ENCODE measurements at regions not wholly inside any gene's neighbourhood (a gene's known extent, or its start where the extent isn't known, plus 50 kb on each side); places are given as distances from the start of the nearest gene placed in this dataset.
"Not testable (repeated sequence)": the region's sequence is repeated elsewhere in the genome, so short reads cannot be mapped to it uniquely, and the experiment has no call there.

GRCh38 chr21:31456201-31456600 lies 112.1 kb upstream of the TIAM1 start:
- no peak for DNase-seq (ENCODE audit: low read depth)

GRCh38 chr21:31455506-31455905 lies 111.4 kb upstream of the TIAM1 start:
- DNase-seq (ENCODE audit: low read depth), result no peak

DNA sequence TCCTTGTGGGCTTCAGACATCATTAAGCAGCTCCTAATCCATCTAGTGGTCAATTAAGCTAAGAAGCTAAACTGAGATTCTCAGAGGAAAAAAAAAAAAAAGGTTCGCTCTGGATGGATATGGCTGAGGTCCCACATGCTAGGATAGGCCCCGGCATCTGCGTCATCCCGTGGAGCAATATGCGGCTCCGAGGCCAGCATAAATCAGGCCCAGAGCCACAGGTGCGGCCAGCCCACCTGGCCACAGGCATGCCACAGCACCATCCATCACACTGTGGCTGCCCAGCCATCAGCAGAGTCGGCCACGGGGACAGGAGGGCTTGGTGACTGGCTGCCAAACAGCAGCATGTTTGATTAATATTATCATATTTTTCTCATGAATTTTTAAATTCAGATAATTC lies 106.9 kb upstream of the TIAM1 start:
- no peak for DNase-seq (ENCODE audit: low read depth)

GRCh38 chr21:31449921-31450535 lies 106.0 kb upstream of the TIAM1 start:
- no peak for DNase-seq (ENCODE audit: low read depth)

- no peak for DNase-seq (ENCODE audit: low read depth)
Observed at GRCh38 chr21:31448496-31448895, 104.4 kb upstream of the TIAM1 start.

- DNase-seq (ENCODE audit: low read depth), result no peak
Observed at GRCh38 chr21:31447505-31447904, 103.4 kb upstream of the TIAM1 start.

DNA sequence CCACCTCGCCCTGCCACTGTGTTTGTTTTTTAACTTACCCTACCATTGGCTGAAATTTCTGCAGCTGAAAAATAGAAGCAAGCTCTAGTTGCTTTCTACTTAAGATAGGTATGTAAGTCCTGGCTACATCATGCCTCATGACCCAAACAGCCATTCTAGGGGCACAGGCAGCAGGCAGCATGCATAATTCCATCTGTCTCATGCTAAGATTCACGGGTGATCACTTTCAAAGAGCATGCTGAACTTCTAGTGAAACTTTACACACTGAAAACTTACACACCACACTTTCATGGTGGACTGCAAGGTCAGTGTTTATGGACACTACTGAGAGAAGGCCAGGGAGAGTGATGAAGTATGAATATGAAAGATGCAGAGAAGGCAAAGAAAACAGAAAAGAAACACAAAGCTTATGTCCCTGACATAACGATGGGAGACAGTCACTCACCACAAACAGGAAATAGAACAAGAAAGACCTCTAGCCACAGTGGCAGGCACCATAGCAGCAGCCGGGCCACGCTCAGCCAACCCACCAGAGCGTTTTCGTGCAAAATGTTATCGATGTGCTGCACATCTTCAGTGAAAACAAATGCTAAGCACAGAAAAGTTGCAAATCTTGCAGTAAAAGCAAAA lies 102.3 kb upstream of the TIAM1 start:
- no peak for DNase-seq (ENCODE audit: low read depth)

- DNase-seq (ENCODE audit: low read depth), result no peak
Observed at GRCh38 chr21:31445137-31445536, 101.1 kb upstream of the TIAM1 start.

- no peak for DNase-seq (ENCODE audit: low read depth)
Observed at GRCh38 chr21:31443736-31444521, 99.9 kb upstream of the TIAM1 start.

DNA sequence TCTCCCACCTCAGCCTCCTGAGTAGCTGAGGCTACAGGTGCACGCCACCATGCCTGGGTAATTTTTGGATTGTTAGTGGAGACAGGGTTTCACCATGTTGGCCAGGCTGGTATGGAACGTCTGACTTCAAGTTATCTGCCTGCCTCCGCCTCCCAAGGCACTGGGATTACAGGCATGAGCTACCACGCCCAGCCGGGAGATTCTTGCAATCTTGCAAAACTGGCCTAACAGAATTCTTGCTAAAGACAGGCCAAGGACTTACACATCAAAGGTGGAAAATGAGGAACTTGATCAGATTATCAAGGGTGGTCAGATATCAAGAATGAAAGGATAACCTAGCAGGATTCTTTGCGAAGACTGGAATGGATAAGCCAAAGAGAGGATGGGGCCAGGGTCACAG lies 98.3 kb upstream of the TIAM1 start:
- no peak for DNase-seq (ENCODE audit: low read depth)

GRCh38 chr21:31429506-31429905 lies 85.4 kb upstream of the TIAM1 start:
- no peak for DNase-seq (ENCODE audit: low read depth)

DNA sequence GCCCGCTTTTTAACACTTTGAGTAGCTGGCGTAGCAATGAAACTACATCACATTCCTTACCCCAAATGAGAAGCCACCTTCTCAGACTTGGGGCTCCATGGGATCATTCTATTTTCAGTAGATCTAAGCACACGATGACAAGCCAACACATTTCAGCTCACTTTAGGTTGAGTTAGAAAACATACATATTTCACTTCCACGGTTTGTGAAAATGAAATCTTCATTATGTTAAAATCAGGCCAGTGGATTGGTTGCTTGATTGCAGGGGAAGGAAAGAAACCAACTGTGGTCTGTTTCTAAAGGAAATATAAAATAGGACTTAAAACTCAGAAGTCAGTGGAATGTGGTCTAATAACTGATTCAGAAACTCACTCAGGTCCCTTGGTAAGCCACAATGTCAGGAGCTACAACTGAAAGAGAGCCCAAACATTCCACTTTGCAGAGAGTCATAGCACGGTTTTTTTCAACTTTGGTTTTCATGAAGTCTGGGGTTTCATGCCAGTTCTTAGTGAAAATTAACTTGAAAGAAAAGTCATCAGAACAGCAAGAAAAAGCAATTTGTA lies 82.3 kb upstream of the TIAM1 start:
- DNase-seq (ENCODE audit: low read depth), result no peak

DNA sequence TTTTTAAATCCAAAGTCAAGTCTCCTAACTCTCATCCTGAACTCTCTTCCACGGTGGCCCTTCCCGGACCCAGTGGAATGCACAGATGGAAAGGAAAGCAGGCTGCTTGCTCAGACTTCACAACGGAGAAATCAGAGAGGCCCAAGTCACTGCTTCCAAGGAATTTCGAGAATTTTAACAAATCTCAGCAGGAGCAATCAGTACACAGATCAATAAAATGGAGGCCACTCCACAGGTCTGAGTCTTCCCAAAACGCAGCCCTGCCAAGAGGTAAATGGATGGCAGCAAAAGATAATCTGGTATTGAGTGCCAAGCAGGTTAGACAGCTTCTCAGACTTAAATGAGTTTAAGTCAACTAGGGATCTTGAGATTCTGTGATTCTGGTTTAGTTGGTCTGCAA lies 81.1 kb upstream of the TIAM1 start:
- DNase-seq (ENCODE audit: low read depth), result no peak

DNA sequence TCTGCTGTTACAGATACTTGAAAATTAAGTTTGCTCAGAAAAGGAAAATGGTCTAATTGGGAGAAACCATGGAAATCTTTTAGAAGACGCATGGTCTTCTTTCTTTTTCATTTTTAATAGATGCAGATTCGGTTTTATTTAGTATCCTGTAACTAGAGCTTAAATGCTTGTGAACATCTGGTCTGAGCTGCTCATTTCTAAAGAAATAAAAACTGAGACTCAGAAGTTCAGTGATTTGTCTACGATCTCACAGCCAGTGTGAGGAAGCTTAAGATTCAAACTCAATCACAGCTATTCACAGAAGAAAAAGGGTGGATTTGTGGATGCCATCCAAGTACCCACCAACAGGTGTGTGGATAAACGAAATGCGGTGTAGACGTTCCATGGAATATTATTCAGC lies 80.0 kb upstream of the TIAM1 start:
- DNase-seq (ENCODE audit: low read depth), result no peak

DNA sequence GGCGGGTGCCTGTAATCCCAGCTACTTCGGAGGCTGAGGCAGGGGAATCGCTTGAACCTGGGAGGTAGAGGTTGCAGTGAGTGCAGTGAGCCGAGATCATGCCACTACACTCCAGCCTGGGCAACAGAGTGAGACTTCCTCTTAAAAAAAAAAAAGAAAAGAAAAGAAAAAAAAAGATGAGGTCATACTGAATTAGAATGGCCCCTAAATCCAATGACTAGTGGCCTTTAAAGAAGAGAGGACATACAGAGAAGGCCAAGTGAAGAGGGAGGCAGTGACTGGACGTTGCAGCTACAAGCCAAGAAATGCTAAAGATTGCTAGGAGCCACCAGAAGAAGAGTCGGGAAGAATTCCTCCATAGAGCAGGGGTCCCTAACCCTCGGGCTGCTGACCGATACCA lies 76.9 kb upstream of the TIAM1 start:
- DNase-seq (ENCODE audit: low read depth), result no peak

DNA sequence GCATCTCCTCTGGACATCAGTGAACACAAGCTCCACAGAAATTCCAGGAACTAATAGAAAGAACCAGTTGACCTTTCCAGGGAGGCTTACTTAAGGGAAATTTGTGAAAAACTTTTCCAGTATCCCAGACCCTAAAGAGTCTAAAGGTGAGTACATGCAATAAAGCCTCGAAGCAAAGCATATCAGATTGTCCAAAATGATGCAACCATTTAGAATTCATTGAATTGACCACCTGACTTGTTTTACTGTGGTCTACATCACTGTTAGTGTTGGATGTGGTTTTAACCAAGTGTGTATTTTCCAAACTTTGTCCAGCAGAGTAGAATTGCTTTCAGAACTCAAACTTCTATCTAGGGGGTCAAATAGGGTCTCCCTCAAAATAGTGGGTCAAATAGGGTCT lies 76.3 kb upstream of the TIAM1 start:
- no peak for DNase-seq (ENCODE audit: low read depth)

- DNase-seq (ENCODE audit: low read depth), result no peak
Observed at GRCh38 chr21:31418377-31419001, 74.4 kb upstream of the TIAM1 start.

DNA sequence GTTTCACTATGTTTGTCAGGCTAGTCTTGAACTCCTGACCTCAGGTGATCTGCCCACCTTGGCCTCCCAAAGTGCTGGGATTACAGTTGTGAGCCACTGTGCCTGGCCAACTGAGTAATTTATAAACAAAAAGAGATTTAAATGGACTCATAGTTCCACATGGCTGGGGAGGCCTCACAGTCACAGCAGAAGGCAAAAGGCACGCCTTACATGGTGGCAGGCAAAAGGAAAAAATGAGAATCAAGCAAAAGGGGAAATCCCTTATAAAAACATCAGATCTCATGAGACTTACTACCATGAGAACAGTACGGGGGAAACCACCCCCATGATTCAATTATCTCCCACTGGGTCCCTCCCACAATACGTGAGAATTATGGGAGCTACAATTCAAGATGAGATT lies 73.2 kb upstream of the TIAM1 start:
- DNase-seq (ENCODE audit: low read depth), result not testable (repeated sequence)

GRCh38 chr21:31416465-31416864 lies 72.4 kb upstream of the TIAM1 start:
- DNase-seq (ENCODE audit: low read depth), result no peak

DNA sequence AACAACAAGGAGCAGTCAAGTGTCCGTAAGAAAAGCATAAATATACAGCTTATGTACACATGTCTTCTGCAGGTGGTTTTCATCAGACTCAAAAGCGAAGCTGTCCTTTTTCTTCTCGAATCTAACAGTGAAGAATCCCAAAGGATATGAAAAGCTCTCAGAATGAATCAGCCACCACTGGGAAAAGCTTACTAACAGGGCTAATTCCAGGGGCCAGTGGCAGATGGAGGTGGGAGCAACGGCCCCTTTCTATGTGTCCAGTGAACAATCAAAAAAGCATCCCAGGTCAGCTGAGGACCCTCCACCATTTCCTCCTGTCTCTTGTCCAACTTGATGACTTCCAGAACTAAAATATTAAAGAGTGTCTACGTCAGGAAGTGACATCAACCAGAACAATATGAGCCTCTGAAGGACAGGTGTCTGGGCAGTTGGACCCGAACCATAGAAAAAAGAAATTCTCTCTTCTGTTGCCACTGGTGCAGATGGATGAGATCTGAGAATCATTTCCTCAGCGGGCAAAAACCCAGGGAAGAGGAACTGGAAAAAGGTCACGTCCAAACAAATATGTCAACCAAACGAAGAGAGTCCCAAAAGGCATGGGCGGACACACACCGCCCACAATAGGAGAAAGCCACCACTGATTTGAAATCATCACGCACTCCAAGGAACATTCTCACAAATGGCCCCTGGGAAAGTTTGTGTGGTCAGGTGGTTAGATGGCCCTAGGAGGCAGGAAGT lies 70.4 kb upstream of the TIAM1 start:
- DNase-seq (ENCODE audit: low read depth), result no peak

DNA sequence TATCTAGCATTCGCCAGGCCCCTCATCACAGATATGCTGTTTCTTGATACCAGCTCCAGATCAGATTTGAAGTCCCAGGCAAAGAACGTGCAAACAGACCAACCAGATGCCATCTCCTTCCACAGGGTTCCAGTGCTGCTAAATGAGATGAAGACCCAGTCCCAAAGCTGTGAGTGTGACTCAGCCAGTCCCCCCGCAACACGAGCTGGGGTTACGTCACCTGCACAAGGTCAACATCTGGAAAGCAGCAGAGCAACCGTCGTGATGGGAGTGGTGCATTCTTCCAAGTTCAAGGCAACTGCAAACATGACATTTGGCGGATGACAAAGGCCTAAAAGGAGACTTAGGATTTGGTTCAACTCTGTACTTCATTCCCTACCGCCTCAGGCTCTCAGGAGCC lies 69.6 kb upstream of the TIAM1 start:
- no peak for DNase-seq (ENCODE audit: low read depth)

All from M059J (cell line).